Liver (tissue), 8 donors: ENCODE measurements at regions not wholly inside any gene's neighbourhood (a gene's known extent, or its start where the extent isn't known, plus 50 kb on each side); places are given as distances from the start of the nearest gene placed in this dataset.

ENCODE experiments used
- DNase-seq: peaks from one replicate; pipeline ENCODE4 v3.0.0-alpha.2; 2017; ENCODE audit warnings: low spot score
- H3K27ac ChIP-seq, 2 donors: one replicate each; pipeline ENCODE4 v1.7.0; 2013; ENCODE audit warnings: inconsistent platforms in 2 of 2, low read length in 2 of 2, control low read depth in 1 of 2, low read depth in 1 of 2, mild to moderate bottlenecking in 1 of 2
- H3K27me3 ChIP-seq, 4 donors: one replicate each; pipeline versions ENCODE4 v1.6.1 to v1.7.0; 2013; ENCODE audit warnings: low read length in 3 of 4, inconsistent platforms in 1 of 4, mild to moderate bottlenecking in 1 of 4, moderate library complexity in 1 of 4; ENCODE audit not compliant: control insufficient read depth in 4 of 4, insufficient read depth in 4 of 4
- H3K36me3 ChIP-seq, 4 donors: one replicate each; pipeline versions ENCODE4 v1.6.1 to v1.7.0; 2013; ENCODE audit warnings: low read length in 3 of 4, mild to moderate bottlenecking in 3 of 4, low read depth in 1 of 4, moderate library complexity in 1 of 4; ENCODE audit not compliant: control insufficient read depth in 4 of 4, insufficient read depth in 3 of 4
- H3K4me1 ChIP-seq, 4 donors: one replicate each; pipeline versions ENCODE4 v1.6.1 to v1.7.0; 2013; ENCODE audit warnings: low read length in 3 of 4, mild to moderate bottlenecking in 3 of 4, moderate library complexity in 1 of 4; ENCODE audit not compliant: control insufficient read depth in 4 of 4, insufficient read depth in 4 of 4
- H3K4me3 ChIP-seq, 3 donors: one replicate each; pipeline versions ENCODE4 v1.6.1 to v1.7.0; 2013; ENCODE audit warnings: low read length in 3 of 3, control low read depth in 1 of 3, low read depth in 1 of 3, mild to moderate bottlenecking in 1 of 3
- H3K9ac ChIP-seq, 2 donors: one replicate each; pipeline ENCODE4 v1.7.0; 2013; ENCODE audit warnings: low read length in 2 of 2, mild to moderate bottlenecking in 2 of 2, moderate library complexity in 2 of 2, control low read depth in 1 of 2, low read depth in 1 of 2
- H3K9me3 ChIP-seq, 4 donors: one replicate each; pipeline versions ENCODE4 v1.6.1 to v1.7.0; 2013; ENCODE audit warnings: low read length in 3 of 4; ENCODE audit not compliant: control insufficient read depth in 4 of 4
- FOXA2 ChIP-seq: IDR thresholded peaks from 2 replicates; pipeline ENCODE4 v1.6.1; 2016; ENCODE audit warnings: antibody characterized with exemption
- HNF4A ChIP-seq, 2 donors: conservative IDR thresholded peaks; 2 replicates each; pipeline ENCODE4 v1.6.1; 2016; ENCODE audit warnings: antibody characterized with exemption in 2 of 2, mild to moderate bottlenecking in 2 of 2
- JUND ChIP-seq, 2 donors: IDR thresholded peaks; 2 replicates each; pipeline ENCODE4 v1.6.1; 2016; ENCODE audit warnings: antibody characterized with exemption in 2 of 2
- NR2F2 ChIP-seq: IDR thresholded peaks from 2 replicates; pipeline ENCODE4 v1.6.1; 2016; ENCODE audit warnings: antibody characterized with exemption
- RAD21 ChIP-seq, 2 donors: IDR thresholded peaks; 2 replicates each; pipeline ENCODE4 v1.6.1; 2016; ENCODE audit warnings: antibody characterized with exemption in 2 of 2, mild to moderate bottlenecking in 2 of 2
- RXRA ChIP-seq, 2 donors: IDR thresholded peaks; 2 replicates each; pipeline ENCODE4 v1.6.1; 2017 to 2018; ENCODE audit warnings: antibody characterized with exemption in 2 of 2, mild to moderate bottlenecking in 1 of 2
- SP1 ChIP-seq: IDR thresholded peaks from 2 replicates; pipeline ENCODE4 v1.6.1; 2018; ENCODE audit warnings: antibody characterized with exemption, mild to moderate bottlenecking
- TAF1 ChIP-seq: conservative IDR thresholded peaks from 2 replicates; pipeline ENCODE4 v1.6.1; 2016; ENCODE audit warnings: antibody characterized with exemption, mild to moderate bottlenecking
- YY1 ChIP-seq: IDR thresholded peaks from 2 replicates; pipeline ENCODE4 v1.6.1; 2016; ENCODE audit warnings: antibody characterized with exemption, mild to moderate bottlenecking
- WGBS: extraction: QIAGEN DNeasy Blood & Tissue Kit; methylation state at CpG from one replicate; pipeline ENCODE4 v1.1.7; 2013; 5-methylcytosine and 5-hydroxymethylcytosine counted together
- TF ChIP-seq, protein P1 (sequence below): IDR thresholded peaks from 2 replicates; pipeline ENCODE4 v1.6.1; 2016; ENCODE audit warnings: antibody characterized with exemption
- TF ChIP-seq, protein P2 (sequence below): IDR thresholded peaks from 2 replicates; pipeline ENCODE4 v1.6.1; 2016; ENCODE audit warnings: antibody characterized with exemption, mild to moderate bottlenecking
- TF ChIP-seq, protein P3 (sequence below): fragments of 150-350 bp; IDR thresholded peaks from 2 replicates; pipeline ENCODE4 v1.5.1; 2017; ENCODE audit warnings: improper control_type of control experiment, low read depth, low read length; ENCODE audit not compliant: missing input control
- TF ChIP-seq, protein P4 (sequence below): IDR thresholded peaks from 2 replicates; pipeline ENCODE4 v1.6.1; 2016; ENCODE audit warnings: antibody characterized with exemption
- donor health status: healthy.
- donor health status: healthy.
- donor health status: healthy.
- donor health status: healthy.
- donor health status: healthy.

DNA sequence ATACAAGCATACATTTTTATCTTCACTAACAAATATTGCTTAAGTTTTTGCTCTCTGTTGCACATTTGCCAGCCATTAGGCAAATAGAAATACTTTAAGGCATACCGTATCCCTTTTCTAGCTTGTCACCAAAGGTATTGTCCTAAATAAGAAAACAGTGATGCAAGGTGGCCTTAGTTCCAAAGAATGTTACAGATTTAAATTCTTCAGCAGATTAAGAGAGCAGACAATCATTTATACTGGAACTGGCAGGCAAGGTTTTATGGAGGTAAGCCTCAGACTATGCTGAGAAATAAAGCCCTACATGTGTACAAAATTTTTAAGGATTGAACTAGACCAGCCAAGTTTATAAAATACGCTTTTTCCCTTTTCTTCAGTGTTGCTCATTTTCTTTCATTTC, 247.8 kb downstream of the IZUMO3 start:
- Histone ChIP-seq H3K4me3 (no peak overlapping the region), H3K27ac (no peak overlapping the region), H3K9ac (no peak overlapping the region), H3K4me1 (no peaks in the 10 kb centered on the region), H3K9me3 (peaks cover 0 to under 1% (median 0%) of the 10 kb centered on the region in 4 donors), H3K27me3 (no peaks in the 10 kb centered on the region), H3K36me3 (no peaks in the 10 kb centered on the region)
- no peak for DNase-seq
- 74% methylated on average over 2 of the region's 2 CpGs for WGBS
- TF ChIP-seq, protein P1, sequence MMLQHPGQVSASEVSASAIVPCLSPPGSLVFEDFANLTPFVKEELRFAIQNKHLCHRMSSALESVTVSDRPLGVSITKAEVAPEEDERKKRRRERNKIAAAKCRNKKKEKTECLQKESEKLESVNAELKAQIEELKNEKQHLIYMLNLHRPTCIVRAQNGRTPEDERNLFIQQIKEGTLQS, result no peak
- TF ChIP-seq SP1, result no peak
- TF ChIP-seq JUND (IDR thresholded peaks at IDR 0.05), result no peak
- no peak for TF ChIP-seq YY1
- no peak for TF ChIP-seq TAF1
- TF ChIP-seq NR2F2, result no peak
- TF ChIP-seq, protein P2, sequence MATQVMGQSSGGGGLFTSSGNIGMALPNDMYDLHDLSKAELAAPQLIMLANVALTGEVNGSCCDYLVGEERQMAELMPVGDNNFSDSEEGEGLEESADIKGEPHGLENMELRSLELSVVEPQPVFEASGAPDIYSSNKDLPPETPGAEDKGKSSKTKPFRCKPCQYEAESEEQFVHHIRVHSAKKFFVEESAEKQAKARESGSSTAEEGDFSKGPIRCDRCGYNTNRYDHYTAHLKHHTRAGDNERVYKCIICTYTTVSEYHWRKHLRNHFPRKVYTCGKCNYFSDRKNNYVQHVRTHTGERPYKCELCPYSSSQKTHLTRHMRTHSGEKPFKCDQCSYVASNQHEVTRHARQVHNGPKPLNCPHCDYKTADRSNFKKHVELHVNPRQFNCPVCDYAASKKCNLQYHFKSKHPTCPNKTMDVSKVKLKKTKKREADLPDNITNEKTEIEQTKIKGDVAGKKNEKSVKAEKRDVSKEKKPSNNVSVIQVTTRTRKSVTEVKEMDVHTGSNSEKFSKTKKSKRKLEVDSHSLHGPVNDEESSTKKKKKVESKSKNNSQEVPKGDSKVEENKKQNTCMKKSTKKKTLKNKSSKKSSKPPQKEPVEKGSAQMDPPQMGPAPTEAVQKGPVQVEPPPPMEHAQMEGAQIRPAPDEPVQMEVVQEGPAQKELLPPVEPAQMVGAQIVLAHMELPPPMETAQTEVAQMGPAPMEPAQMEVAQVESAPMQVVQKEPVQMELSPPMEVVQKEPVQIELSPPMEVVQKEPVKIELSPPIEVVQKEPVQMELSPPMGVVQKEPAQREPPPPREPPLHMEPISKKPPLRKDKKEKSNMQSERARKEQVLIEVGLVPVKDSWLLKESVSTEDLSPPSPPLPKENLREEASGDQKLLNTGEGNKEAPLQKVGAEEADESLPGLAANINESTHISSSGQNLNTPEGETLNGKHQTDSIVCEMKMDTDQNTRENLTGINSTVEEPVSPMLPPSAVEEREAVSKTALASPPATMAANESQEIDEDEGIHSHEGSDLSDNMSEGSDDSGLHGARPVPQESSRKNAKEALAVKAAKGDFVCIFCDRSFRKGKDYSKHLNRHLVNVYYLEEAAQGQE, result no peak
- TF ChIP-seq, protein P3, sequence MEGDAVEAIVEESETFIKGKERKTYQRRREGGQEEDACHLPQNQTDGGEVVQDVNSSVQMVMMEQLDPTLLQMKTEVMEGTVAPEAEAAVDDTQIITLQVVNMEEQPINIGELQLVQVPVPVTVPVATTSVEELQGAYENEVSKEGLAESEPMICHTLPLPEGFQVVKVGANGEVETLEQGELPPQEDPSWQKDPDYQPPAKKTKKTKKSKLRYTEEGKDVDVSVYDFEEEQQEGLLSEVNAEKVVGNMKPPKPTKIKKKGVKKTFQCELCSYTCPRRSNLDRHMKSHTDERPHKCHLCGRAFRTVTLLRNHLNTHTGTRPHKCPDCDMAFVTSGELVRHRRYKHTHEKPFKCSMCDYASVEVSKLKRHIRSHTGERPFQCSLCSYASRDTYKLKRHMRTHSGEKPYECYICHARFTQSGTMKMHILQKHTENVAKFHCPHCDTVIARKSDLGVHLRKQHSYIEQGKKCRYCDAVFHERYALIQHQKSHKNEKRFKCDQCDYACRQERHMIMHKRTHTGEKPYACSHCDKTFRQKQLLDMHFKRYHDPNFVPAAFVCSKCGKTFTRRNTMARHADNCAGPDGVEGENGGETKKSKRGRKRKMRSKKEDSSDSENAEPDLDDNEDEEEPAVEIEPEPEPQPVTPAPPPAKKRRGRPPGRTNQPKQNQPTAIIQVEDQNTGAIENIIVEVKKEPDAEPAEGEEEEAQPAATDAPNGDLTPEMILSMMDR, result no peak
- TF ChIP-seq, protein P4, sequence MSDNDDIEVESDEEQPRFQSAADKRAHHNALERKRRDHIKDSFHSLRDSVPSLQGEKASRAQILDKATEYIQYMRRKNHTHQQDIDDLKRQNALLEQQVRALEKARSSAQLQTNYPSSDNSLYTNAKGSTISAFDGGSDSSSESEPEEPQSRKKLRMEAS, result no peak

DNA sequence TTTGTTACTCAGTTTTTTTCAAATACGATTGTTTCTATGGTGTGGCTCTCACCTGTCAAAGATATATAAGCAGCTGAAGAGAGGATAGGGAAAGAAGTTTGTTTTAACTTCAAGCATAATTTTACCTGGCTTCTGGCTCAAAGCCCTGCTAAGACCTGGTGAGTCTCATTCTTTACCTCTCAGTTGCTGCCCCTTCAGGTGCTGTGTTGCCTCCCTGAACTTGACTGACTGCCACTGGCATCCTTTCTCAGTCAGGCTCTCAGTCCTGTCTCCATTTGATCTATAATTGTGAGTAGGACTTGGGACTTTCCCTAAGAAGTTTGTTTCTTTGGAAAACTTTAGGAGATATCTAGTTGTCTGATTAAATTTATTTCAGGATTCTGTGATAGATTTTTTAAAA, 249.6 kb downstream of the IZUMO3 start:
- Histone ChIP-seq H3K9ac (no peak overlapping the region), H3K27ac (no peak overlapping the region), H3K4me1 (no peaks in the 10 kb centered on the region), H3K27me3 (no peaks in the 10 kb centered on the region), H3K4me3 (no peak overlapping the region), H3K9me3 (no peaks in the 10 kb centered on the region), H3K36me3 (no peaks in the 10 kb centered on the region)
- TF ChIP-seq, protein P1, result no peak
- TF ChIP-seq RAD21 (IDR thresholded peaks at IDR 0.05) (no peak), HNF4A (conservative IDR thresholded peaks at IDR 0.05) (no peak), JUND (IDR thresholded peaks at IDR 0.05) (no peak), FOXA2 (no peak), RXRA (IDR thresholded peaks at IDR 0.05) (no peak)
- TF ChIP-seq, protein P4, result no peak
- TF ChIP-seq, protein P2, result no peak
- TF ChIP-seq, protein P3, result no peak
- 60% methylated on average over 1 of the region's 1 CpG for WGBS
- DNase-seq, result no peak
